Astrocyte of the spinal cord (primary cell): ENCODE measurements at regions not wholly inside any gene's neighbourhood (a gene's known extent, or its start where the extent isn't known, plus 50 kb on each side); places are given as distances from the start of the nearest gene placed in this dataset.
"Not testable (repeated sequence)": the region's sequence is repeated elsewhere in the genome, so short reads cannot be mapped to it uniquely, and the experiment has no call there.

Experiments used
- DNase-seq: peaks from one replicate; pipeline ENCODE4 v3.0.0; 2011; ENCODE audit warnings: low read depth, low spot score
- H3K4me3 ChIP-seq: 2 replicates; pipeline ENCODE4 v1.5.1; 2011; ENCODE audit warnings: low read depth, mild to moderate bottlenecking, low read length, moderate library complexity
- in situ Hi-C: cut with HindIII; loops from 2 replicates; pipeline ENCODE4 v1.10.0; 2017; ENCODE audit warnings: low sequenced_read_pairs
- TF ChIP-seq, protein P1 (sequence below): IDR thresholded peaks from 2 replicates; pipeline ENCODE4 v1.5.1; 2012; ENCODE audit warnings: low read depth, mild to moderate bottlenecking, low read length, inconsistent platforms

DNA sequence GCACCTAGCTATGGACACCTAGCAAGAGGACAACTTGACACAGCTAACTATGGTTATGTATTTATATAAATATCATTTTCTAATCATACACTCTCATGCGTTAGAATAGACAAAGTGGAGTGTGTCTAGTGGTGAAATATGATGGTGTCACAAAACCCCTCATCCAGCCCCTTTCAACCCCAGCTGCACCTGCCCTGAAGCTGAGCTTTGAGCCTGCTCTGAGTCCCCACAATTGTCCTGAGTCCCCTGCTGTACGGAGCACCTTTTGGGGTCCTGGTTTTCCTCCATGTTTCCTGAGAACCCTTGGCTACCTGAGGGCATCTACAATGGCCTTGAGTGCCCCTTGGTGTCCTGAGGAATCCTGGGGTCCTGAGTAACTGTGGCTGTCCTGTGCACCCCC, 1072.8 kb downstream of the TMEM121 start:
- TF ChIP-seq, protein P1, sequence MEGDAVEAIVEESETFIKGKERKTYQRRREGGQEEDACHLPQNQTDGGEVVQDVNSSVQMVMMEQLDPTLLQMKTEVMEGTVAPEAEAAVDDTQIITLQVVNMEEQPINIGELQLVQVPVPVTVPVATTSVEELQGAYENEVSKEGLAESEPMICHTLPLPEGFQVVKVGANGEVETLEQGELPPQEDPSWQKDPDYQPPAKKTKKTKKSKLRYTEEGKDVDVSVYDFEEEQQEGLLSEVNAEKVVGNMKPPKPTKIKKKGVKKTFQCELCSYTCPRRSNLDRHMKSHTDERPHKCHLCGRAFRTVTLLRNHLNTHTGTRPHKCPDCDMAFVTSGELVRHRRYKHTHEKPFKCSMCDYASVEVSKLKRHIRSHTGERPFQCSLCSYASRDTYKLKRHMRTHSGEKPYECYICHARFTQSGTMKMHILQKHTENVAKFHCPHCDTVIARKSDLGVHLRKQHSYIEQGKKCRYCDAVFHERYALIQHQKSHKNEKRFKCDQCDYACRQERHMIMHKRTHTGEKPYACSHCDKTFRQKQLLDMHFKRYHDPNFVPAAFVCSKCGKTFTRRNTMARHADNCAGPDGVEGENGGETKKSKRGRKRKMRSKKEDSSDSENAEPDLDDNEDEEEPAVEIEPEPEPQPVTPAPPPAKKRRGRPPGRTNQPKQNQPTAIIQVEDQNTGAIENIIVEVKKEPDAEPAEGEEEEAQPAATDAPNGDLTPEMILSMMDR, result no peak
- H3K4me3 ChIP-seq, result no peak overlapping the region
- DNase-seq, result no peak
- in situ Hi-C loops, result no loop called here

DNA sequence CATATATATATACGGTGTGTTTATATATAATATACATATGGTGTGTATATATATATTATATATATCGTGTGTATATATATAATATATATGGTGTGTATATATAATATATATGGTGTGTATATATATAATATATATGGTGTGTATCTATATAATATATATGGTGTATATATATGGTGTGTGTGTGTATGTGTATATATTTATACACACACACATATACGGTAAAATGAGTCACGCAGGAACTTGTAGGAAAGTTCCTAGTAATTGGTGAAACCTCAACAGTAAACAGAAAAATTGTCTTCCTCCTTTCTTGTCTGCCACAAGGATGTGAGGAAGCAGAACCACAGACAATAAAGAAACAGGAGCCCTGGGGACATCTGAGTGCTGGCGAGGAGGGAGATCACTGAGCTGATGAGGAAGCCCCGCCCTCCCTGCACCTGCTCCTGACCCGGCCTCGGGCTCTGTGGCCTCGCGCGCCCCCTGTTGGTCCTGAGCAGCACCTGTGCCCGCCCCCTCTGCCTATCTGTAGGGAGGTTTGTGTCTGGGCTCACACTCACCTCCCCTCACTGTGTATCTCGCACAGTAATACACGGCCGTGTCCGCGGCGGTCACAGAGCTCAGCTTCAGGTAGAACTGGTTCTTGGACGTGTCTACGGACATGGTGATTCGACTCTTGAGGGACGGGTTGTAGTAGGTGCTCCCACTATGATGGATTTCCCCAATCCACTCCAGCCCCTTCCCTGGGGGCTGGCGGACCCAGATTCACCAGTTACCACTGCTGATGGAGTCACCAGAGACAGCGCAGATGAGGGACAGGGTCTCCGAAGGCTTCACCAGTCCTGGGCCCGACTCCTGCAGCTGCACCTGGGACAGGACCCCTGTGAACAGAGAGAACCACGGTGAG, 1079.4 kb downstream of the TMEM121 start:
- no peak overlapping the region for H3K4me3 ChIP-seq
- no peak for DNase-seq
- in situ Hi-C loops, result no loop called here
- TF ChIP-seq, protein P1, result no peak

DNA sequence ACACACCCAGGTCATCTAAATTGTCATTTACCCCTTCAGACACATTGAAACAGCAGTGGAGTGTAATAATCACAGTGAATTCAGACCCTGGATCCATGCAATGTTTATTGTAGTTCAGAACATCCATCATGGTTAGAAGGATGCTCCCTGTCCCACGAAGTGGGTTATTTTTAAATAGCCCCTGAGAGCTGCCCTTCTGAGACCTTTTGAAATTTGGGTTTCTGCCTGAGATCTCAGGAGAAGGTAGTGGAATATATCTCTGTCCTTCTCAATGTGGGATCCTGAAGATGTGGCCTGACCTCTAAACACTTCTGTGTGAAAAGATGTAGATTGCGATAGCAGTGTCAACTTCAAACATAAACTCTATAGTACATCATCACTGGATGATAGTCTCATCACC, 1080.6 kb downstream of the TMEM121 start:
- in situ Hi-C loops, result no loop called here
- no peak overlapping the region for H3K4me3 ChIP-seq
- TF ChIP-seq, protein P1, result no peak
- DNase-seq, result no peak

DNA sequence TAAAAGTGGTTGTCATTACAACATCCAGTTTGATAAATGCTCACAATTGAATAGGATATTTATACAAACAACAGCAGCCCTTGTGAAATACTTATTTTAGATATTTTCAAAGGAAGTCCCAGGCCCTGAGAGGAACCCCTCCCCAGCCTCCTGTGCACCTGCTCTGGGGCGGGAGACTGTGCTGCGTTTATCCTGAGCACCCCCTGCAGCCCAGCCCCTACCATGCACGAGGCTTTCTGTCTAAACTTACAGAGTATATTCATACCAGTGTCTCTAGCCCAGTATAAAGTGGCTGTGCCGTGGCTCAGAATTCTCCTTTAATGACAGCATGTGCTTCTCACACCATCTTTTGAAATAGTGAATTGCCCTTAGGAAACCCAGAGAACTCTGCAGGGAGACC, 1084.3 kb downstream of the TMEM121 start:
- TF ChIP-seq, protein P1, result no peak
- DNase-seq, result no peak
- in situ Hi-C loops, result no loop called here
- no peak overlapping the region for H3K4me3 ChIP-seq

DNA sequence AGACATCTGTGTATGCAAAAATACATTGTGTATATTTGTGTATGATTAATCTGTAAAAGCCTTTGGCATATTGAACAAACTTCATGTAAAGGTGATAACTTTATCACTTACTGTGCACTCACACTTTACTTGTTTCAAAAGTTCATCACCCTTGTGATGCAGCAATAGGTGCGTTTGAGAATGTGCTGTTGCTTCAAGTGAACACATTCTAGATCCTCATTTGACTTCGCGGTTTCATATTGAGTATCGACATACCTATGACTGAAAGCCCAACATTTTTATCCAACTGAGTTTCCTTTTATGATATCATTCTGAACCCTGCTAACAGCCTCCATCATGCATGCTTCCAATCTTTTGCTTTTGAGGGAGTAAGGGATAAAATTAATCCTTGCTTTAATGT, 1086.9 kb downstream of the TMEM121 start:
- no peak overlapping the region for H3K4me3 ChIP-seq
- in situ Hi-C loops, result no loop called here
- no peak for DNase-seq
- TF ChIP-seq, protein P1, result no peak

DNA sequence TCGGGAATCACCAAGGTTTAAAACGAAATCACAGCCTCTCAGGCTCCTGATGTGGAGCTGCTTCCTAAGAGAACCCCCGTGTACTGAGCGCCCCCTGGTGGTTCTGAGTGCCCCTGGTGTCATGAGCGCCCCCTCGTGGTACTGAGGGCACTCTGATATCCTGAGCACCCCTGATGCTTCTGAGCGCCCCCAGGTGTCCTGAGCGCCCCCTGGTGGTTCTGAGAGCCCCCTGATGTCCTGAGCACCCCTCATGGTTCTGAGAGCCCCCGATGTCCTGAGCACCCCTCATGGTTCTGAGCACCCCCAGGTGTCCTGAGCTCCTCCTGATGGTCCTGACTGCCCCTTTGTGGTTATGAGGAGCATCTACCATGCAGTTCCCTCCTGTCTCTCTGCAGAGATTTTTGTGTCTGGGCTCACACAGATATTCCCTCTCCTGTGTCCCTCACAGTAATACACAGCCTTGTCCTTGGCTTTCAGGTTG, 1092.1 kb downstream of the TMEM121 start:
- DNase-seq, in situ Hi-C loops, H3K4me3 ChIP-seq: not testable (repeated sequence)

DNA sequence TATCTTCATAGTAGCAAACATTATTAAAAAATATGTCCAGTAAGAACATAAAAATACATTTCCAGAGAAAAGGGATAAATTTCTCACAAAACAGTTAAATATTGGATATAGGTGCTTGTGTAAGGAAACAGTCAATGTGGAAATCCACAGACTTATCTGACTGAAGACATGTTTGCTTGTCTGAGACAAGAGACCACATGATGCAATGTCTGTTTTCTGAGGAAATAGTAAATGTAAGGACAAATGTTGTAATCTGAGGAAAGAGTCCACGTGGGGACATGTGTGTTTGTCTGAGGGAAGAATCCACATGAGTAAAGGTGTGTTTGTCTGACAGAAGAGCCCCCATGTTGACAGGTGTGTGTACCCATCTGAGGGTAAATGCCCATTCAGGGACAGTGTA, 1093.2 kb downstream of the TMEM121 start:
- DNase-seq, result no peak
- in situ Hi-C loops, result no loop called here
- TF ChIP-seq, protein P1, result no peak
- no peak overlapping the region for H3K4me3 ChIP-seq
